ENCODE measurements at regions not wholly inside any gene's neighbourhood (a gene's known extent, or its start where the extent isn't known, plus 50 kb on each side); places are given as distances from the start of the nearest gene placed in this dataset.

- H3K9me3 ChIP-seq (ENCODE audit: control insufficient read depth in 4 of 4, insufficient read depth in 3 of 4, low read length in 3 of 4), result no peaks in the 10 kb centered on the region
- no peak overlapping the region for H3K9ac ChIP-seq (ENCODE audit: insufficient read depth in 1 of 2, low read length in 2 of 2)
- no peak overlapping the region for H3K4me3 ChIP-seq
- DNase-seq (peak in 2 of 3 donors; percentile 17 to 35), ATAC-seq (ENCODE audit: insufficient read depth, low FRiP score) (no peak)
- no peaks in the 10 kb centered on the region for H3K27me3 ChIP-seq (ENCODE audit: control insufficient read depth in 3 of 3, insufficient read depth in 3 of 3, low read length in 2 of 3)
- H3K4me1 ChIP-seq (ENCODE audit: control insufficient read depth in 5 of 5, insufficient read depth in 5 of 5, low read length in 5 of 5), result no peaks in the 10 kb centered on the region
- TF ChIP-seq CTCF (IDR thresholded peaks at IDR 0.05; ENCODE audit: control extremely low read depth, extremely low read depth), result no peak
- H3K27ac ChIP-seq (ENCODE audit: low read depth in 1 of 2, low read length in 1 of 2), result no peak overlapping the region
- H3K36me3 ChIP-seq (ENCODE audit: control insufficient read depth in 4 of 4, insufficient read depth in 4 of 4, low read length in 4 of 4), result no peaks in the 10 kb centered on the region
- WGBS, 2 donors, result 78 to 88% methylated on average over 6 of the region's 6 CpGs
Observed at GRCh38 chr4:180280726-180281297, 1962.4 kb upstream of the TENM3 start.

- no peak for DNase-seq
- no peaks in the 10 kb centered on the region for H3K27me3 ChIP-seq (ENCODE audit: control insufficient read depth in 3 of 3, insufficient read depth in 3 of 3, low read length in 2 of 3)
- 86 to 90% methylated on average over 3 of the region's 3 CpGs for WGBS, 2 donors
- no peak overlapping the region for H3K4me3 ChIP-seq
- no peaks in the 10 kb centered on the region for H3K9me3 ChIP-seq (ENCODE audit: control insufficient read depth in 4 of 4, insufficient read depth in 3 of 4, low read length in 3 of 4)
- H3K9ac ChIP-seq (ENCODE audit: insufficient read depth in 1 of 2, low read length in 2 of 2), result no peak overlapping the region
- no peaks in the 10 kb centered on the region for H3K36me3 ChIP-seq (ENCODE audit: control insufficient read depth in 4 of 4, insufficient read depth in 4 of 4, low read length in 4 of 4)
- H3K27ac ChIP-seq (ENCODE audit: low read depth in 1 of 2, low read length in 1 of 2), result no peak overlapping the region
- TF ChIP-seq CTCF (IDR thresholded peaks at IDR 0.05; ENCODE audit: control extremely low read depth, extremely low read depth), result no peak
- no peak for ATAC-seq (ENCODE audit: insufficient read depth, low FRiP score)
- H3K4me1 ChIP-seq (ENCODE audit: control insufficient read depth in 5 of 5, insufficient read depth in 5 of 5, low read length in 5 of 5), result no peaks in the 10 kb centered on the region
Observed at GRCh38 chr4:180281724-180282123, 1961.5 kb upstream of the TENM3 start.

- Histone ChIP-seq H3K27ac (ENCODE audit: low read depth in 1 of 2, low read length in 1 of 2) (no peak overlapping the region), H3K27me3 (ENCODE audit: control insufficient read depth in 3 of 3, insufficient read depth in 3 of 3, low read length in 2 of 3) (no peaks in the 10 kb centered on the region), H3K36me3 (ENCODE audit: control insufficient read depth in 4 of 4, insufficient read depth in 4 of 4, low read length in 4 of 4) (no peaks in the 10 kb centered on the region), H3K4me3 (no peak overlapping the region), H3K9me3 (ENCODE audit: control insufficient read depth in 4 of 4, insufficient read depth in 3 of 4, low read length in 3 of 4) (no peaks in the 10 kb centered on the region), H3K4me1 (ENCODE audit: control insufficient read depth in 5 of 5, insufficient read depth in 5 of 5, low read length in 5 of 5) (no peaks in the 10 kb centered on the region), H3K9ac (ENCODE audit: insufficient read depth in 1 of 2, low read length in 2 of 2) (no peak overlapping the region)
- DNase-seq (no peak), ATAC-seq (ENCODE audit: insufficient read depth, low FRiP score) (no peak)
- 52 to 73% methylated on average over 3 of the region's 3 CpGs for WGBS, 2 donors
- no peak for TF ChIP-seq CTCF (IDR thresholded peaks at IDR 0.05; ENCODE audit: control extremely low read depth, extremely low read depth)
Observed at GRCh38 chr4:180284267-180284666, 1958.9 kb upstream of the TENM3 start.

GRCh38 chr4:180285796-180286195 lies 1957.4 kb upstream of the TENM3 start:
- H3K27me3 ChIP-seq (ENCODE audit: control insufficient read depth in 3 of 3, insufficient read depth in 3 of 3, low read length in 2 of 3), result no peaks in the 10 kb centered on the region
- H3K9ac ChIP-seq (ENCODE audit: insufficient read depth in 1 of 2, low read length in 2 of 2), result no peak overlapping the region
- DNase-seq (no peak), ATAC-seq (ENCODE audit: insufficient read depth, low FRiP score) (no peak)
- no peaks in the 10 kb centered on the region for H3K9me3 ChIP-seq (ENCODE audit: control insufficient read depth in 4 of 4, insufficient read depth in 3 of 4, low read length in 3 of 4)
- no peak overlapping the region for H3K4me3 ChIP-seq
- H3K36me3 ChIP-seq (ENCODE audit: control insufficient read depth in 4 of 4, insufficient read depth in 4 of 4, low read length in 4 of 4), result no peaks in the 10 kb centered on the region
- no peak for TF ChIP-seq CTCF (IDR thresholded peaks at IDR 0.05; ENCODE audit: control extremely low read depth, extremely low read depth)
- WGBS, 2 donors, result 78 to 87% methylated on average over 1 of the region's 1 CpG
- H3K27ac ChIP-seq (ENCODE audit: low read depth in 1 of 2, low read length in 1 of 2), result no peak overlapping the region
- no peaks in the 10 kb centered on the region for H3K4me1 ChIP-seq (ENCODE audit: control insufficient read depth in 5 of 5, insufficient read depth in 5 of 5, low read length in 5 of 5)
